ENCODE measurements at regions not wholly inside any gene's neighbourhood (a gene's known extent, or its start where the extent isn't known, plus 50 kb on each side); places are given as distances from the start of the nearest gene placed in this dataset.

DNA sequence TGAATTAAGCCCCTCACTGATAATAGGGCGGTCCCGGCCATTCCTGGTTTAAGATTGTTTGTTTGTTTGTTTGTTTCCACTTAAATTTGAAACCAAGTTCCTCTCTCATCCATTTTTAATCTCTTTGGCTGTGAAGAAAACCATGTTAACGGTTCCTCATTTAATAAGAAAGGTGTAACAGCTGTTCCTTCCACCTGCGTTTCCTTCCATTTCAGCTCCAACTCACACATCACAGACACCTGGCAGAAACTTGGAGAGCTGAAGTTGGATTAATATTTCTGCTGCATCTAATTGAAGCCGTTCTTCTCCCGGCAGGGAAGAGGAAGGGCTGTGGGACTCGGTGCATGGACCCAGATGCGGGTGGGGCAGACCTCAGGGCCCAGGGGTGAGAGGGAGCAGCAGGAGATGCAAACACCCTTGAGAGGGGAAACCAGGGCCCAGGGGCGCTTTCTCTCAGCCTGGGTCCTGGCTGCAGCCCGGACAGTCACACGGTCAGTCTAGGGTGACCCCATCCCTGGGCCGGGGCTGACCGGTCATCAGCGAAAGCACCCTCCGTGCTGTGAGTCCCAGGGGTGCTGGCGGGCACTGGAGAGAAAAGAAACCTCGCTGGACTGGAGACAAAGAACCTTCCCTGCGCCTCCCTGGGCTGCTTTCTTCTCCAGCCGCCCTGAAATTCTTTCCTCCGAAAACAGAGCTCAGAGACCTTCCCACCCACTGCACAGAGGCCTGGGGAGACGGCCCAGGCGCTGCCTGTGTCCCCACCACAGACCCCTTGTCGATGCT, 242.0 kb downstream of the BRD1 start:
- intact Hi-C loops (cut with DNase I; ENCODE audit: low total_unique reads): no loop called here
- Histone ChIP-seq H3K27me3 (peaks cover 0 to 10% (median 0%) of the 10 kb centered on the region in 3 donors), H3K4me3 (no peak overlapping the region), H3K9me3 (peaks cover 0 to 7% (median 0%) of the 10 kb centered on the region in 4 donors), H3K4me1 (no peaks in the 10 kb centered on the region), H3K36me3 (no peaks in the 10 kb centered on the region), H3K27ac (no peak overlapping the region)
- 79 to 83% (median 83%) methylated on average over 21 to 23 of the region's 23 CpGs for WGBS, 5 donors
- TF ChIP-seq POLR2AphosphoS5 (IDR thresholded peaks at IDR 0.05): no peak
- no peak for TF ChIP-seq POLR2A (IDR thresholded peaks at IDR 0.05)
- TF ChIP-seq EP300 (IDR thresholded peaks at IDR 0.05): no peak
- TF ChIP-seq, protein P1, sequence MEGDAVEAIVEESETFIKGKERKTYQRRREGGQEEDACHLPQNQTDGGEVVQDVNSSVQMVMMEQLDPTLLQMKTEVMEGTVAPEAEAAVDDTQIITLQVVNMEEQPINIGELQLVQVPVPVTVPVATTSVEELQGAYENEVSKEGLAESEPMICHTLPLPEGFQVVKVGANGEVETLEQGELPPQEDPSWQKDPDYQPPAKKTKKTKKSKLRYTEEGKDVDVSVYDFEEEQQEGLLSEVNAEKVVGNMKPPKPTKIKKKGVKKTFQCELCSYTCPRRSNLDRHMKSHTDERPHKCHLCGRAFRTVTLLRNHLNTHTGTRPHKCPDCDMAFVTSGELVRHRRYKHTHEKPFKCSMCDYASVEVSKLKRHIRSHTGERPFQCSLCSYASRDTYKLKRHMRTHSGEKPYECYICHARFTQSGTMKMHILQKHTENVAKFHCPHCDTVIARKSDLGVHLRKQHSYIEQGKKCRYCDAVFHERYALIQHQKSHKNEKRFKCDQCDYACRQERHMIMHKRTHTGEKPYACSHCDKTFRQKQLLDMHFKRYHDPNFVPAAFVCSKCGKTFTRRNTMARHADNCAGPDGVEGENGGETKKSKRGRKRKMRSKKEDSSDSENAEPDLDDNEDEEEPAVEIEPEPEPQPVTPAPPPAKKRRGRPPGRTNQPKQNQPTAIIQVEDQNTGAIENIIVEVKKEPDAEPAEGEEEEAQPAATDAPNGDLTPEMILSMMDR (IDR thresholded peaks at IDR 0.05): no peak
- no peak for DNase-seq

DNA sequence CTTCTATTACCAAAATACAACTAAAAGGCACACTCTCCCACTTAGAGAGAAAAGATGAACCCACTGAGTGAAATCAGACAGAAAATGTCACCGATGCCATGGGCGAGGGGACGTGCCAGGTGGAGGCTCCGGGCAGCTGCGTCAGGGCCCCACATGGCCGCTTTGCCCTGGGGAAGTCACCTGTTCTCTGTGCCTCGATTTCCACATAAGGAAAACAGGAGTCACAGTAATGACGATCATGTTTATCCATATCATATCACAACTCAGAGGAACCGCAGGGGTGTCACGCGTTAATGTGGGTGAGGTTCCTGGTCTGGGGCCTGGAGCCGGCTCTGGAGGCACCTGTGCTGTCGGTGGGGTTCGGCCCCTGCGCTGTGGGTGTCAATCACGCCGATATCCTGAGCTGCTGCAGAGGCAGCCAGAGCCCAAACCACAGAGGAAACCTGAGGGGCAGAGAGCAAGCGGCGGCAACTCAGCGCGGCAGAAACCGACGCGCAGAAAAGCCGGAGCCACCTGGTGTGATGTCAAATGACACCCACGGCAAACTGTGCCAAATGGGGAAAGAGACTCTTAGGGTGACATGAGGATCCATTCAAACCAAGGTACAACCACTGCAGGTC, 243.7 kb downstream of the BRD1 start:
- TF ChIP-seq EP300 (IDR thresholded peaks at IDR 0.05) (no peak), POLR2A (IDR thresholded peaks at IDR 0.05) (no peak), POLR2AphosphoS5 (IDR thresholded peaks at IDR 0.05) (no peak)
- TF ChIP-seq, protein P1 (IDR thresholded peaks at IDR 0.05): no peak
- Histone ChIP-seq H3K27me3 (peaks cover 0 to 4% (median 0%) of the 10 kb centered on the region in 3 donors), H3K36me3 (no peaks in the 10 kb centered on the region), H3K4me3 (no peak overlapping the region), H3K27ac (no peak overlapping the region), H3K9me3 (peaks cover 6 to 19% (median 13%) of the 10 kb centered on the region in 4 donors), H3K4me1 (no peaks in the 10 kb centered on the region)
- 91 to 93% (median 91%) methylated on average over 26 of the region's 26 CpGs for whole genome bisulfite sequencing, 5 donors
- DNase-seq: no peak
- intact Hi-C loops (cut with DNase I; ENCODE audit: low total_unique reads): no loop called here

DNA sequence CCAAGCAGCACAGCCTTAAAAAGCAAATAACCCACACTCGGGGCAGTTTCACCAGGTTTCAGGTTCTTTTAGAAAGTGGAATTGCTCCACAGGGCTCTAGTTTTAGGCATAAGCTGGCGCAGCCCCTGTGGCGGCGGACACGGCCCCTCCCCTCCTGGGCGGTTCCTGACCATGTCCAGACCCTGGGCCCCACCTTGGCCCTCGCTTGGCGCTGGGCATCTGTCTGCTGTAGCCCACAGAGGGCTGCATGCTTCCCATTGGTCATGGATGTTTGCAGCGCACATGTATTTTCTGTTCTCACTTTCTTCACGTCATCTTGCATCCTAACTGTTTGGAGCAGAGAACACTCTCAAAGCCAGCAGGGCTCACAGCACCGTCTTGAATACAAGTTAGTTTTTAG, 244.3 kb downstream of the BRD1 start:
- Histone ChIP-seq H3K36me3 (no peaks in the 10 kb centered on the region), H3K4me3 (no peak overlapping the region), H3K27ac (no peak overlapping the region), H3K27me3 (peaks cover 0 to 4% (median 0%) of the 10 kb centered on the region in 3 donors), H3K9me3 (peaks cover 6 to 19% (median 14%) of the 10 kb centered on the region in 4 donors), H3K4me1 (no peaks in the 10 kb centered on the region)
- intact Hi-C loops (cut with DNase I; ENCODE audit: low total_unique reads): no loop called here
- TF ChIP-seq EP300 (IDR thresholded peaks at IDR 0.05) (no peak), POLR2AphosphoS5 (IDR thresholded peaks at IDR 0.05) (no peak), POLR2A (IDR thresholded peaks at IDR 0.05) (no peak)
- TF ChIP-seq, protein P1 (IDR thresholded peaks at IDR 0.05): no peak
- no peak for DNase-seq
- WGBS, 5 donors: 73 to 84% (median 75%) methylated on average over 11 of the region's 11 CpGs

DNA sequence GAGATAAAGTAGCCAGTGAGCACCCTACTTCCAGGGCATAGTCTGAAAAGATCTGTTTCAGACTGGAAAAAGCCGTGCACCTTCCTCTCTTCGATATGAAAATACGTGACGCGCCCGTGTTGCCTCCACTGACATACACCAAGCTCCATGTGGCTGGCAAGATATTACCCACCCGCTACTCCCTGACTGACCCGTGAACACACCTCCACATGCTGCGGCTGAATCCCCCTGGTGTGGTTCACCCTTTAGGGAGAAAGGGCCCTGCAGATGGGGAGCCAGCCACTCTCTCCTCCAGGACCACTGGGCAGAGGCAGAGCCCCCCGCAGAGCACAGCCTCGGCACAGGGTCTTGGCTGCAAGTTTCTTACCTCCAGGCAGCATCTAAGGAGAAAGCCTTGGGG, 245.0 kb downstream of the BRD1 start:
- TF ChIP-seq, protein P1 (IDR thresholded peaks at IDR 0.05): no peak
- TF ChIP-seq POLR2A (IDR thresholded peaks at IDR 0.05): no peak
- TF ChIP-seq EP300 (IDR thresholded peaks at IDR 0.05): no peak
- no peak for TF ChIP-seq POLR2AphosphoS5 (IDR thresholded peaks at IDR 0.05)
- Histone ChIP-seq H3K27ac (no peak overlapping the region), H3K4me3 (no peak overlapping the region), H3K9me3 (peaks cover 6 to 19% (median 14%) of the 10 kb centered on the region in 4 donors), H3K4me1 (no peaks in the 10 kb centered on the region), H3K27me3 (no peaks in the 10 kb centered on the region), H3K36me3 (no peaks in the 10 kb centered on the region)
- intact Hi-C loops (cut with DNase I; ENCODE audit: low total_unique reads): no loop called here
- WGBS, 5 donors: 89 to 96% (median 93%) methylated on average over 11 of the region's 11 CpGs
- no peak for DNase-seq
